Loucy (cell line): ENCODE measurements at regions not wholly inside any gene's neighbourhood (a gene's known extent, or its start where the extent isn't known, plus 50 kb on each side); places are given as distances from the start of the nearest gene placed in this dataset.

Source experiments
- H2AFZ ChIP-seq: fragments of 200-600 bp; sonication (generic); 2 replicates; pipeline ENCODE4 v1.6.0; 2016; ENCODE audit warnings: antibody characterized with exemption, mild to moderate bottlenecking, low read length, moderate library complexity
- H3F3A ChIP-seq: fragments of 200-600 bp; 2 replicates; pipeline ENCODE4 v1.6.0; 2016; ENCODE audit warnings: antibody characterized with exemption, low read depth, mild to moderate bottlenecking
- H3K27me3 ChIP-seq: fragments of 200-600 bp; sonication (generic); 2 replicates; pipeline ENCODE4 v1.6.1; 2014; ENCODE audit warnings: low read length, mild to moderate bottlenecking; ENCODE audit not compliant: insufficient read depth, poor library complexity, severe bottlenecking
- H3K36me3 ChIP-seq: fragments of 200-600 bp; sonication (generic); 2 replicates; pipeline ENCODE4 v1.6.1; 2016; ENCODE audit warnings: low read length; ENCODE audit not compliant: insufficient read depth
- H3K4me1 ChIP-seq: fragments of 200-600 bp; sonication (generic); 2 replicates; pipeline ENCODE4 v1.5.1; 2014; ENCODE audit warnings: low read length, mild to moderate bottlenecking; ENCODE audit not compliant: insufficient read depth, poor library complexity, severe bottlenecking
- H3K4me2 ChIP-seq: fragments of 200-600 bp; sonication (generic); 2 replicates; pipeline ENCODE4 v1.6.0; 2014; ENCODE audit warnings: antibody characterized with exemption, low read length, low read depth, mild to moderate bottlenecking; ENCODE audit not compliant: poor library complexity, severe bottlenecking
- H3K4me3 ChIP-seq: fragments of 200-600 bp; sonication (generic); 2 replicates; pipeline ENCODE4 v1.5.1; 2014; ENCODE audit warnings: low read length, mild to moderate bottlenecking, mixed read lengths; ENCODE audit not compliant: poor library complexity, severe bottlenecking
- H3K79me2 ChIP-seq: fragments of 200-600 bp; sonication (generic); 2 replicates; pipeline ENCODE4 v1.6.1; 2014; ENCODE audit warnings: low read length; ENCODE audit not compliant: insufficient read depth
- H3K9ac ChIP-seq: fragments of 200-600 bp; sonication (generic); 2 replicates; pipeline ENCODE4 v1.6.0; 2014; ENCODE audit warnings: mild to moderate bottlenecking, low read depth, low read length, moderate library complexity; ENCODE audit not compliant: poor library complexity, severe bottlenecking
- H3K9me2 ChIP-seq: fragments of 200-600 bp; sonication (generic); replicated peaks from 2 replicates; pipeline ENCODE4 v1.6.1; 2016; ENCODE audit warnings: low read depth, low read length, mixed read lengths
- H3K9me3 ChIP-seq: fragments of 200-600 bp; sonication (generic); 2 replicates; pipeline ENCODE4 v1.6.1; 2014; ENCODE audit warnings: mild to moderate bottlenecking, antibody characterized with exemption, low read length, low read depth; ENCODE audit not compliant: insufficient read depth
- H4K20me1 ChIP-seq: fragments of 200-600 bp; sonication (generic); 2 replicates; pipeline ENCODE4 v1.6.0; 2014; ENCODE audit warnings: antibody characterized with exemption, low read length, mild to moderate bottlenecking; ENCODE audit not compliant: insufficient read depth, poor library complexity, severe bottlenecking
- EZH2phosphoT487 ChIP-seq: fragments of 200-600 bp; IDR thresholded peaks from 2 replicates; pipeline ENCODE4 v1.6.1; 2018; ENCODE audit warnings: antibody characterized with exemption, mild to moderate bottlenecking, moderate library complexity, borderline replicate concordance
- TF ChIP-seq, protein P1 (sequence below): fragments of 200-600 bp; sonication (generic); conservative IDR thresholded peaks from 2 replicates; pipeline ENCODE4 v1.5.1; 2014; ENCODE audit warnings: mild to moderate bottlenecking, antibody characterized with exemption, low read length

DNA sequence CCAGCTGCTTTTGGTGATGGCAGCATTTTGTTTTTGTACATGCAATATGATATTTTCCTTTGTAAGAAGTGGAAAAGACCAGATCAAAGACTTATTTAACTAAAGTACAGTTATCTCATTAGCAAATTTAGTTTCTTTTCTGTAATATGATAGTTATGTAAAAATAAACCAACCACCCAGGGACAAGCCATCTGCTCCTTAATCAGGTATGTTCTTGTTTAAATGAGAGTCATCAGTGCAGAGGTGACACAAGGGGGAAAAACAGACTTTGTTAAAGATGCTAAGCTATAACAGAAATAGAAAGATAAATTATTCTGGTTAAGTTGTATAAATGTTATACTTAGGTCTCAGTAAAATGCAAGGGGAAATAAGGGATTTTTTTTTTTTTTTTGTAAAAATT is 805.7 kb upstream of the SEMA6A start:
- Histone ChIP-seq H3K4me1 (no peaks in the 10 kb centered on the region), H4K20me1 (no peaks in the 10 kb centered on the region), H3K4me2 (no peak overlapping the region)

DNA sequence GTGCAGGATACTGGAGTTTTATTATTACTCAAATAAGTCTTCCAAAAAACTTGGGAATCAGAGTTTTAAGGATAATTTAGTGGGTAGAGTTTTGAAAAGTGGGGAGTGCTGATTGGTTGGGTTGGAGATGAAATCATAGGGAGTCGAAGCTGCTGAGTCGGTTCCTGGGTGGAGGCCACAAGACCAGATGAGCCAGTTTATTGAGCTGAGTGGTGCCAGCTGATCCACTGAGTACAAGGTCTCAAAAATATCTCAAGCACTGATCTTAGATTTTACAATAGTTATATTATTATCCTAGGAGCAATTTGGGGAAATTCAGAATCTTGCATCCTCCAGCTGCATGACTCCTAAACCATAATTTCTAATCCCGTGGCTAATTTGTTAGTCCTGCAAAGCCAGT is 804.9 kb upstream of the SEMA6A start:
- Histone ChIP-seq H3K4me3 (no peak overlapping the region), H3K4me2 (no peak overlapping the region), H3K9me2 (no peaks in the 10 kb centered on the region), H3K4me1 (no peaks in the 10 kb centered on the region), H3F3A (no peaks in the 10 kb centered on the region), H3K9ac (no peak overlapping the region), H4K20me1 (no peaks in the 10 kb centered on the region), H2AFZ (no peak overlapping the region), H3K36me3 (no peaks in the 10 kb centered on the region), H3K27me3 (no peaks in the 10 kb centered on the region), H3K79me2 (no peaks in the 10 kb centered on the region), H3K9me3 (no peaks in the 10 kb centered on the region)
- TF ChIP-seq, protein P1, sequence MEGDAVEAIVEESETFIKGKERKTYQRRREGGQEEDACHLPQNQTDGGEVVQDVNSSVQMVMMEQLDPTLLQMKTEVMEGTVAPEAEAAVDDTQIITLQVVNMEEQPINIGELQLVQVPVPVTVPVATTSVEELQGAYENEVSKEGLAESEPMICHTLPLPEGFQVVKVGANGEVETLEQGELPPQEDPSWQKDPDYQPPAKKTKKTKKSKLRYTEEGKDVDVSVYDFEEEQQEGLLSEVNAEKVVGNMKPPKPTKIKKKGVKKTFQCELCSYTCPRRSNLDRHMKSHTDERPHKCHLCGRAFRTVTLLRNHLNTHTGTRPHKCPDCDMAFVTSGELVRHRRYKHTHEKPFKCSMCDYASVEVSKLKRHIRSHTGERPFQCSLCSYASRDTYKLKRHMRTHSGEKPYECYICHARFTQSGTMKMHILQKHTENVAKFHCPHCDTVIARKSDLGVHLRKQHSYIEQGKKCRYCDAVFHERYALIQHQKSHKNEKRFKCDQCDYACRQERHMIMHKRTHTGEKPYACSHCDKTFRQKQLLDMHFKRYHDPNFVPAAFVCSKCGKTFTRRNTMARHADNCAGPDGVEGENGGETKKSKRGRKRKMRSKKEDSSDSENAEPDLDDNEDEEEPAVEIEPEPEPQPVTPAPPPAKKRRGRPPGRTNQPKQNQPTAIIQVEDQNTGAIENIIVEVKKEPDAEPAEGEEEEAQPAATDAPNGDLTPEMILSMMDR: no peak
- no peak for TF ChIP-seq EZH2phosphoT487

More for the DNA sequence above, 805.7 kb upstream of the SEMA6A start:
- Histone ChIP-seq H3K9ac (no peak overlapping the region), H3F3A (no peaks in the 10 kb centered on the region), H2AFZ (no peak overlapping the region), H3K79me2 (no peaks in the 10 kb centered on the region), H3K36me3 (no peaks in the 10 kb centered on the region), H3K9me3 (no peaks in the 10 kb centered on the region), H3K9me2 (no peaks in the 10 kb centered on the region), H3K27me3 (no peaks in the 10 kb centered on the region), H3K4me3 (no peak overlapping the region)
- TF ChIP-seq, protein P1: no peak
- TF ChIP-seq EZH2phosphoT487: no peak

DNA sequence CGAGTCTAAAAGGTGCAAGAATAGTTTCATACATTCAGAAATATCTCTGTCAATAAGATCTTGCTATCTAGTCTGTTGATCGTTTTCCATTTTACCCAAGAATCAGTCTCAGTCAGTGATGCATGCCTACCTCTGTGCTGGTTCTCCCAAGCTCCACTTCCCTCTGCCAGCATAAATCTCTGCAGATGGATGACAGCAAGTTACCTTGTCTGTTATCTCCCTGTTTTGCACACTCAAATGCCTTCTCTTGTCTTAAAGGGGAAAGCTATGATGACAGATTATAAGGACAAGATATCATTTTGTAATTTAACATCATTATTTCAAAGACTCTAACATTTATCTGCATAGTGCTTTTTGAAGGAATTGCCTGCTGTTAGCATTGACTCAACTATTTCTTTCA is 802.1 kb upstream of the SEMA6A start:
- no peaks in the 10 kb centered on the region for H3K27me3 ChIP-seq
- no peak overlapping the region for H2AFZ ChIP-seq
- H3K79me2 ChIP-seq: no peaks in the 10 kb centered on the region
- no peaks in the 10 kb centered on the region for H3K9me2 ChIP-seq
- no peaks in the 10 kb centered on the region for H4K20me1 ChIP-seq
- TF ChIP-seq, protein P1: no peak
- TF ChIP-seq EZH2phosphoT487: no peak
- no peak overlapping the region for H3K4me2 ChIP-seq
- no peaks in the 10 kb centered on the region for H3K9me3 ChIP-seq
- H3K4me1 ChIP-seq: no peaks in the 10 kb centered on the region
- no peaks in the 10 kb centered on the region for H3K36me3 ChIP-seq
- no peaks in the 10 kb centered on the region for H3F3A ChIP-seq
- no peak overlapping the region for H3K4me3 ChIP-seq
- H3K9ac ChIP-seq: no peak overlapping the region
